Adipocyte (in vitro differentiated cells): ENCODE measurements at regions not wholly inside any gene's neighbourhood (a gene's known extent, or its start where the extent isn't known, plus 50 kb on each side); places are given as distances from the start of the nearest gene placed in this dataset.
A peak's percentile ranks its signal among the peaks of the same experiment; 100 is the strongest.

Source experiments
- DNase-seq: peaks from one replicate; pipeline ENCODE4 v3.0.0-alpha.2; 2015; ENCODE audit warnings: low read depth
- H3K27me3 ChIP-seq: replicated peaks from 2 replicates; pipeline ENCODE4 v1.7.0; 2013; ENCODE audit warnings: mild to moderate bottlenecking, low read length, moderate library complexity; ENCODE audit not compliant: control insufficient read depth, insufficient read depth
- H3K36me3 ChIP-seq: 2 replicates; pipeline ENCODE4 v1.7.0; 2013; ENCODE audit warnings: low read length, mild to moderate bottlenecking, moderate library complexity; ENCODE audit not compliant: control insufficient read depth, insufficient read depth, severe bottlenecking
- H3K4me1 ChIP-seq: 2 replicates; pipeline ENCODE4 v1.7.0; 2013; ENCODE audit warnings: mild to moderate bottlenecking, low read length, moderate library complexity; ENCODE audit not compliant: control insufficient read depth, insufficient read depth
- H3K4me3 ChIP-seq: 2 replicates; pipeline ENCODE4 v1.7.0; 2013; ENCODE audit warnings: mild to moderate bottlenecking, low read length, moderate library complexity
- H3K9ac ChIP-seq: 2 replicates; pipeline ENCODE4 v1.7.0; 2013; ENCODE audit warnings: mild to moderate bottlenecking, low read length, moderate library complexity
- H3K9me3 ChIP-seq: 2 replicates; pipeline ENCODE4 v1.7.0; 2013; ENCODE audit warnings: mild to moderate bottlenecking, low read length, moderate library complexity; ENCODE audit not compliant: control insufficient read depth

DNA sequence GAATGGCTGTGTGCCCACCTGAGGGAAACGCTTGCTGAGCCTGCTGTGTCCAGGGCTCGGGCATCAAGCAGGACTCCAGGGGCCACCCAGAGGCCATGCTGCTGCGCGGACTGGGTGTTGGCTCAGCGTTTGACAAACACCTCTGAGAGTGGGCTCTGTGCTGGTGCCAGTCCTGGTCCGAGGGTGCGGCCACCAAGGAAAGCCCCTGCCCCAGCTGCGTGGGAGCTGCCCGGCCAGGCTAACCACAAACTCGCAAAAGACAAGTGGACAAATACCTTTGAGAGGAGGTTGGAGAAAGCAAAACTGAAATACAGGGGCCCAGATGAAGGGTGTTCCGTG, 65.6 kb upstream of the TTC34 start:
- no peak for DNase-seq
- Histone ChIP-seq H3K9me3 (peaks cover 16% of the 10 kb centered on the region), H3K27me3 (peaks cover 17% of the 10 kb centered on the region), H3K9ac (no peak overlapping the region), H3K4me3 (no peak overlapping the region), H3K4me1 (no peaks in the 10 kb centered on the region), H3K36me3 (no peaks in the 10 kb centered on the region)

GRCh38 chr1:2867861-2868260, 66.4 kb upstream of the TTC34 start:
- DNase-seq: no peak
- H3K36me3 ChIP-seq: no peaks in the 10 kb centered on the region
- H3K9me3 ChIP-seq: peaks cover 18% of the 10 kb centered on the region

DNA sequence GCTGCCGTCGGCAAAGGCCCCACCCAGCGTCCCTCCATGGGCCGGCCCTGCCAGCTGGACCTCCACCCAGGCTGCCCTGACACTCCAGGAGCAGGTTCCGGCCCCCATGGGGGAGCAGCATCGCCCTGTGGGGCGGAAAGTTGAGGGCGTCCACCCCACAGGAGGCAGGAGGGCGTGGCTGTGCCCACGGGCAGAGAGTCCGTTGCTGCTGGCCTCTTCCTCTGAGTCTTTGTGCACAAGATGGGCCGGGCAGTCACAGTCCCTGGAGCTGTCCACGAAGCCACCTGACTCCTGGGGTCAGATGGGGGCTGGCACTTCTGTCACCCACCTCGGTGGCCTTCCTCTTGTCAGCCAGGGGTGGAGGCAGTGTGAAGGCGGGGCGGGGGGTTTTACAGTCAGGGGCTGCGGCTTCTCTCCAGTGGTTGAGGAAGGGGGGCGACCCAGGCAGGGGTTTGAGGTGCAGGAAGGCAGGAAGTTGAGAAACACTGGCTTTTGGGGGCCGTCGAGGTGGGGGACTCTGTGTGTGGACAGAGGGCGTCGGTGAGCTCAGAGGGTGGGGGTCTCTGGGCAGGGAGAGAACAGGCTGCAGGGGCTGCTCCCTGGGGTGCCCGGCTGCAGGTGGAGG, 67.2 kb upstream of the TTC34 start:
- H3K4me3 ChIP-seq: no peak overlapping the region
- H3K36me3 ChIP-seq: no peaks in the 10 kb centered on the region
- DNase-seq: no peak
- no peak overlapping the region for H3K9ac ChIP-seq
- H3K4me1 ChIP-seq: no peaks in the 10 kb centered on the region
- peaks cover 18% of the 10 kb centered on the region for H3K9me3 ChIP-seq
- peaks cover 17% of the 10 kb centered on the region for H3K27me3 ChIP-seq

More at GRCh38 chr1:2867861-2868260, 66.4 kb upstream of the TTC34 start:
- Histone ChIP-seq H3K9ac (no peak overlapping the region), H3K4me3 (no peak overlapping the region), H3K27me3 (peaks cover 17% of the 10 kb centered on the region), H3K4me1 (no peaks in the 10 kb centered on the region)

GRCh38 chr1:2871246-2871815, 69.8 kb upstream of the TTC34 start:
- no peak overlapping the region for H3K4me3 ChIP-seq
- H3K9me3 ChIP-seq: peaks cover 18% of the 10 kb centered on the region
- no peaks in the 10 kb centered on the region for H3K36me3 ChIP-seq
- H3K27me3 ChIP-seq: peaks cover 23% of the 10 kb centered on the region
- peaks cover 2% of the 10 kb centered on the region for H3K4me1 ChIP-seq
- no peak for DNase-seq
- H3K9ac ChIP-seq: no peak overlapping the region

GRCh38 chr1:2874207-2874606, 72.7 kb upstream of the TTC34 start:
- Histone ChIP-seq H3K9ac (no peak overlapping the region), H3K36me3 (no peaks in the 10 kb centered on the region), H3K27me3 (peaks cover 24% of the 10 kb centered on the region), H3K4me1 (peaks cover 2% of the 10 kb centered on the region), H3K9me3 (peaks cover 18% of the 10 kb centered on the region), H3K4me3 (no peak overlapping the region)
- no peak for DNase-seq

- Histone ChIP-seq H3K4me1 (peaks cover 2% of the 10 kb centered on the region), H3K4me3 (no peak overlapping the region), H3K9me3 (peaks cover 18% of the 10 kb centered on the region), H3K27me3 (peaks cover 24% of the 10 kb centered on the region), H3K36me3 (no peaks in the 10 kb centered on the region), H3K9ac (no peak overlapping the region)
- DNase-seq: no peak
These were observed 73.4 kb upstream of the TTC34 start for GRCh38 chr1:2874607-2875480.

GRCh38 chr1:2875707-2876561, 74.4 kb upstream of the TTC34 start:
- Histone ChIP-seq H3K9me3 (peaks cover 13% of the 10 kb centered on the region), H3K4me1 (peaks cover 2% of the 10 kb centered on the region), H3K4me3 (no peak overlapping the region), H3K36me3 (no peaks in the 10 kb centered on the region), H3K27me3 (peaks cover 24% of the 10 kb centered on the region), H3K9ac (no peak overlapping the region)
- DNase-seq: peak; percentile 15

DNA sequence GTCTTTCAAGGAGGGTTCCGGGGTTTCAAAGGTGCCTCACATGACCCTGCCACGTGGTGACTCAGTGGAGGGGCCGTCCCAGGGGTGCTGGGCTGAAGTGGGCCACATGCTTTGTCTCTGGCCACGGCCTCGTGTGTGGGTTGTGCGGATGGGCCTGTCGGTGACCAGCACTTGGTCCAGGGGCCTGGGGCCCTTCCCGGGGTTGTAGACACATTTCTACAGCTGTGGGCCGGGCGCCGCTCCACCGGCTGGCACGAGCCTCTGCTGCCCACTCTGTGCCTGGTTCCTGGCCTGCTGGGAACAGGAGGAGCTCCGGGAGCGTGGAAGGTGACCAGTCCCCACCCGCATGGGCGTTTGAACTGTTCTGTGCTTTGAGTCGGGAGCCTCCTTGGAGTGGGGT, 75.4 kb upstream of the TTC34 start:
- Histone ChIP-seq H3K4me3 (no peak overlapping the region), H3K9me3 (peaks cover 4% of the 10 kb centered on the region), H3K27me3 (peaks cover 24% of the 10 kb centered on the region), H3K4me1 (peaks cover 2% of the 10 kb centered on the region), H3K9ac (no peak overlapping the region), H3K36me3 (no peaks in the 10 kb centered on the region)
- no peak for DNase-seq

DNA sequence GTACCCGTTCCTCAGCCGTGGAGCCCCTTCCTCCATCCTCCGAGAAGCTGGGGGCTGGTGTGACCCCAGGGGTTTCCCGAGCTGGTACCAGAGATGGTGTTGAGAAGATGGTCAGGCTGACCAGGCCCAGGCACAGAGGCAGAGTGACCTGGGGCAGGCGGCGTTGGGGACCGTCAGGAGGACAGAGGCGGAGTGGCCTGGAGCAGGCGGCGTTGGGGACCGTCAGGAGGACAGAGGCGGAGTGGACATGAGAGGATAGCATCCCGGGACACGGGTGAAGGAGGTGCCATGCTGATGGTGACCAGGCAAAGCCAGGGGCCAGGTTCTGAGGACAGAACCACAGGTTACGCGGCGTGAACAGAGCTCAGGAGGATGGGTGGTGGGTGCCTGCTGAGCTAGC, 75.9 kb upstream of the TTC34 start:
- Histone ChIP-seq H3K9ac (no peak overlapping the region), H3K36me3 (no peaks in the 10 kb centered on the region), H3K27me3 (peaks cover 24% of the 10 kb centered on the region), H3K4me3 (no peak overlapping the region), H3K9me3 (no peaks in the 10 kb centered on the region), H3K4me1 (peaks cover 2% of the 10 kb centered on the region)
- no peak for DNase-seq

DNA sequence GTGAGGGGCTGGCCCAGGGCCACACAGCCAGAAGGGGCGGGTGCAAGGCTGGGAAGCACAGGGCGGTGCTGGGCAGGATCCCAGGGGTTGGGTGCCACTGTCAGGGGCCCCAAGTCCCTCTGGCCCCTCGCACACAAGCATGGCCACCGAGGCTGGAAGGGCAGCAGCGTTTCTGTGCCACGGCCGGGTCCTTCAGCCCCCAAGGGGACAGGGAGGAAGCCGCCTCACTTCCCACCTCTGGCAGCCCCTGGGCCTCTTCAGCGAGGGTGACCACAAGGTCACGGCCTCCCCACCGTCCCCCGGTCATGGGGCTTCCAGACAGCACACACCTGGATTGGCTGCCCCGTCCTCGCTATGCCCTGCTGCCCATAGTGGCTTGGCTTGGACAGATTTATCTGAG, 77.1 kb upstream of the TTC34 start:
- no peak for DNase-seq
- H3K27me3 ChIP-seq: peaks cover 24% of the 10 kb centered on the region

DNA sequence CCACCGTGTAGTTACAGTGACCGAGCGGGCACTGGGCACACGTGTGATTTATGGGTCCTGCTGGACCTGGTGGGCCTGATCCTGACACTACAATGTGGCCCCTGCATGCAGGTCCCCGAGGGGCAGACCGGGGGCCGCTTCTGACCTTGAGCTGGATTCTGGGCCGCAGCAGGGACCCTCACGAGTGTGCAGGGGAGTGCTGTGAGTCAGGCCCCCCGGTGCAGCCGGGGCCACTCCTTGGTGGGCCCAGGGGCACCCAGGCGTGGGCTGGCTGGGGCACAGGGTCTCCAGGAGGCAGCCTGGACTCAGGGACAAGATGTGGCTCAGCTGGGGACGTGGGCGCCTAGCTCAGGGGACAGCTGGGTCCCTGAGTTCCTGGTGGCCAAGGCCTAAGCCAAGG, 77.5 kb upstream of the TTC34 start:
- Histone ChIP-seq H3K27me3 (peaks cover 24% of the 10 kb centered on the region), H3K36me3 (no peaks in the 10 kb centered on the region), H3K9me3 (no peaks in the 10 kb centered on the region), H3K4me1 (peaks cover 2% of the 10 kb centered on the region), H3K9ac (no peak overlapping the region), H3K4me3 (no peak overlapping the region)
- no peak for DNase-seq

More for the DNA sequence above, 77.1 kb upstream of the TTC34 start:
- Histone ChIP-seq H3K4me1 (peaks cover 2% of the 10 kb centered on the region), H3K4me3 (no peak overlapping the region), H3K9me3 (no peaks in the 10 kb centered on the region), H3K9ac (no peak overlapping the region), H3K36me3 (no peaks in the 10 kb centered on the region)
